HG03354 (cell line): ENCODE measurements at regions not wholly inside any gene's neighbourhood (a gene's known extent, or its start where the extent isn't known, plus 50 kb on each side); places are given as distances from the start of the nearest gene placed in this dataset.

Source experiments
- ATAC-seq: cut with Tn5 transposase; IDR thresholded peaks from one replicate; pipeline ENCODE4 v1.9.1; 2021; ENCODE audit warnings: mild to moderate bottlenecking; ENCODE audit not compliant: unreplicated experiment, poor library complexity, severe bottlenecking

DNA sequence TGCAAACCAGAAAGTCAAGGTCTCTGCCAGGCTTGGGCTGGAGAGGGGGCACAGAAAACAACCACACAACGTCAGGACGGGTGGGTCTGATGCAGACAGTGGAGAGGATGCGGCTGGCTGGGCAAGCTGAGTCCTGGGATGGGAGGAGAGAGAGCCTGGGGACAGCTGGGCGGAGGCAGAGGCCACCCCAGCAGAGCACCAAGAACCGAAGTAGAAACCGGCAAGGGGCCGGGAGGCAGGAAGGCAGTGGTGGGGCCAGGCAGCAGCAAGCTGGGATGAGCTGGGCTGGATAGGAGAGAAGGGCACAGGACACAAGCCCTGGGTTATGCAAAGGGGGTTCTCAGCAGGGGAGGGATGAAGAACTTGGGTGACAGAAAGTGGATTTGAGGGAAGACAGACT is 188.2 kb downstream of the SHANK2 start:
- ATAC-seq, result no peak

DNA sequence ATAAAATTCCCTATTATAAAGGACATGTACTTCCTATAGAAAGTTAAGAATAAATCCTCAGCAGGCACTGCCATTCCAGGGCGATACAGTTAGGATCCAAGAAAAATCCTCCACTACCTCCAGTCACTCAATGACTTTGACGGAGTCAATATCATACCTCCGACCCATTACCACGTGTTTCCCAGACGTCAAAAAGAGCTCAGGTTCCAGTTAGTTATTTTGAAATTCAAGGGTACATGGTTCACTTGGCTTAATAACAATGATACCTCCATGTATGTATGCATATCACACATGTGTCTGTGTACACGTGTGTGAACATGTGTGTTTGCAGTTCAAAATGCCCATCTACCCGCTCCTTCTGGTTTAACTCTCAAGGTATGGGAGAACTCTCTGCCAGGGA is 189.2 kb downstream of the SHANK2 start:
- ATAC-seq, result no peak

DNA sequence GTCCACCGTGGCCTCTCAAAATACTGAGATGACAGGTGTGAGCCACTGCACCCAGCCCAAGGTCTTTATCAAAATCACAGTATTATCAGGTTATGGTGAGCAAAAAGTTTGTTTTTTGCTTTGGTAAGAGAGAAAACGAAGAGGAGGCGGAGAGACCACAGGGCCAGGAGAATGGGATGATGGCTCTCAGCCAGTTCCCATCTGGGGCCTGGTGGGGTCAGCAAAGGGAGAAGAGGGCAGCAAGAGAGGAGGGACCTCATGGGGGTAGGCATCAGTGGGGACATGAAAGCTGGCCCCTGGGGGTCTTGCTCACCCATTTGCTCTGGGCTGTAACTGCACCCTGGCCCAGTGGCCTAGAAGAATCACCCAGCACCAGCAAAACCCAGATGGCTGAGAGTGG is 190.2 kb downstream of the SHANK2 start:
- no peak for ATAC-seq

DNA sequence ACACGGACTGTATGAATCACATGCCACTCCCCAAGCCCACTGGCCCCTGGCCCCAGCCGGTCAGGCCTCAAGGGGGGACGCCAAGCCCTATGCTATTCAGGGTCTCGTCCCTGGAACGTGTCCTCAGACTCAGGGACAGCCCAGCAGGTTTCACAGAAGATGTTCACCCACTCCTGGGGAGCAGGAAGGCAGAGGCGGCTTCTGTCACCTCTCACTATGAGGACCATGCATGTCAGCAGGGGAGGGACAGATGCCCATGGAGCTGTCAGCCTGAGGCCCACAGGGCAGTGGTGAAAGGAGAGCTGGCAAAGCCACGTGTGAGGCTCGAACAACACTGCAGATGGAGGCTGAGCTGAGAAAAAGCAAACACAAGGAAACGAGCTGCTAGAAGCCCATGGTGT is 192.0 kb downstream of the SHANK2 start:
- no peak for ATAC-seq

DNA sequence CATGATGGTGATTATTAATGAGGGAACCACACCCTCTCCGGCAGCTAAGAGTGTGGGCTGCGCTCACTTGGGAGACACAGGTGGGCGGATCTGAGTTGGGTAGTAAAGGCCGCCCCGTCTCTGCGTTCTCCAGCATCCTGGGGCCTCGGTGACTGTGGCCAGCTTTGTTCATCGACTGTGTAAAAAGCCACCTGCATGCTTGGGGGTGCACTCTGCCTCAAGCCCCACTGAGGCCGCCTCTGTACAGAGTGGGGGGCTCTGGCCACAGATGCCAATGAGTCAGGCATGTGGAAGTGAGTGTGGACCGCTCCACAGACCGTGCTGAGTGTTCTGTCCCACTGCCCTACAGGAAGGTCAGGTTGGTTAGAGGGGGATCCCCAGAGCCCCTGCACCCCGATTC is 192.7 kb downstream of the SHANK2 start:
- no peak for ATAC-seq

DNA sequence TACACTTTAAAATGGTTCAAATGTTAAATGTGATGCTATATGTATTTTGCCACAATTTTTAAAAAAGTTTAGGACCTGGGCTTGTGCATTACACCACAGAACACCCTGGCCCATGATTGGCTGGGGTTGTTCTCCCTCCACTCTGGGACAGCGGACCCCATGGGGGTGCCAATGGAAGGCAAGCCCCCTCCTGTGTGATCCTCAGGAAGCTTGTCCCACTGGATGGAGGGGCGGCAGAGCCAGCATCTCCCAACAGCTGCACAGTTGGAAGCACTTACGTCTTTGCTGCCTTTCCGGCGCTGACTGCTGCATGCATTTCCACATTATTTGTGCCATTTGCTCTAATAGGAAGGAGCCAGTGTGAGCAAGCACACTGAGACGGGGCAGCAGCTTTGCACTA is 196.5 kb downstream of the SHANK2 start:
- no peak for ATAC-seq
